Suprapubic skin (tissue), 4 donors: ENCODE measurements at regions not wholly inside any gene's neighbourhood (a gene's known extent, or its start where the extent isn't known, plus 50 kb on each side); places are given as distances from the start of the nearest gene placed in this dataset.

Source experiments
- EP300 ChIP-seq: sonication (generic); formaldehyde crosslinking; IDR thresholded peaks from one replicate; pipeline ENCODE4 v1.6.1; 2017; ENCODE audit warnings: antibody characterized with exemption
- POLR2A ChIP-seq, 2 donors: fragments of 450-650 bp; IDR thresholded peaks; one replicate each; pipeline ENCODE4 v1.6.1; 2017; ENCODE audit warnings: antibody characterized with exemption in 2 of 2, mild to moderate bottlenecking in 2 of 2, moderate library complexity in 2 of 2
- POLR2AphosphoS5 ChIP-seq, 3 donors: sonication (generic); formaldehyde crosslinking; IDR thresholded peaks; one replicate each; pipeline ENCODE4 v1.6.1; 2017; ENCODE audit warnings: antibody characterized with exemption in 3 of 3
- TF ChIP-seq, protein P1 (sequence below), 2 donors: fragments of 200-600 bp in 1 of 2; fragments of 450-650 bp in 1 of 2; sonication (generic) in 1 of 2; IDR thresholded peaks; one replicate each; pipeline ENCODE4 v1.5.1; 2016 to 2019; ENCODE audit warnings: antibody characterized with exemption in 2 of 2, mild to moderate bottlenecking in 1 of 2, moderate library complexity in 1 of 2

DNA sequence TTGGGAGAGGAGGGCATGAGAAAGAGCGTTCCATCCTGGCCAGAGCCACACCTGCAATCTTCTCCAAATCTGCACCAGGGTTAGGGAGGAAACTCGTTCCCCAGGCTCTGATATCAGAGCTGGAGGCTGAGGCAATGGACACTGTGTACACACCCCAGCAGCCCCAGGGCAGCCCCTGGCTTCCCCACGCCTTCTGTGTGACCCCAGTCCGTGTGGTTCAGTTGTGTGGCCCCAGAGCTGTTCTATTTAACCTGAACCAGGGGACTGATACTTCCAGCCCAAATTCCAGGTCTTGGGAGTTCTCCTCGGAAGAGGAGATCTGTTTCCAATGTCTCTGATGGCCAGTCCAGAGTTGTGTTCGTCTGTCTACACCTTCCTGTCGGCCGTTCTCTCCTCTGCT lies 242.6 kb upstream of the EXOC2 start:
- TF ChIP-seq, protein P1, sequence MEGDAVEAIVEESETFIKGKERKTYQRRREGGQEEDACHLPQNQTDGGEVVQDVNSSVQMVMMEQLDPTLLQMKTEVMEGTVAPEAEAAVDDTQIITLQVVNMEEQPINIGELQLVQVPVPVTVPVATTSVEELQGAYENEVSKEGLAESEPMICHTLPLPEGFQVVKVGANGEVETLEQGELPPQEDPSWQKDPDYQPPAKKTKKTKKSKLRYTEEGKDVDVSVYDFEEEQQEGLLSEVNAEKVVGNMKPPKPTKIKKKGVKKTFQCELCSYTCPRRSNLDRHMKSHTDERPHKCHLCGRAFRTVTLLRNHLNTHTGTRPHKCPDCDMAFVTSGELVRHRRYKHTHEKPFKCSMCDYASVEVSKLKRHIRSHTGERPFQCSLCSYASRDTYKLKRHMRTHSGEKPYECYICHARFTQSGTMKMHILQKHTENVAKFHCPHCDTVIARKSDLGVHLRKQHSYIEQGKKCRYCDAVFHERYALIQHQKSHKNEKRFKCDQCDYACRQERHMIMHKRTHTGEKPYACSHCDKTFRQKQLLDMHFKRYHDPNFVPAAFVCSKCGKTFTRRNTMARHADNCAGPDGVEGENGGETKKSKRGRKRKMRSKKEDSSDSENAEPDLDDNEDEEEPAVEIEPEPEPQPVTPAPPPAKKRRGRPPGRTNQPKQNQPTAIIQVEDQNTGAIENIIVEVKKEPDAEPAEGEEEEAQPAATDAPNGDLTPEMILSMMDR (IDR thresholded peaks at IDR 0.05), result no peak
- TF ChIP-seq POLR2A (IDR thresholded peaks at IDR 0.05) (no peak), EP300 (no peak), POLR2AphosphoS5 (IDR thresholded peaks at IDR 0.05) (no peak)
